ENCODE measurements at regions not wholly inside any gene's neighbourhood (a gene's known extent, or its start where the extent isn't known, plus 50 kb on each side); places are given as distances from the start of the nearest gene placed in this dataset.

GRCh38 chr2:240350696-240351087, 84.8 kb upstream of the GPC1 start:
- Histone ChIP-seq H3K79me2 (ENCODE audit: insufficient read depth, low read length) (no peaks in the 10 kb centered on the region), H2AFZ (ENCODE audit: insufficient read depth, low read depth, low read length, poor library complexity, severe bottlenecking) (no peak overlapping the region), H4K20me1 (ENCODE audit: insufficient read depth, low read length) (no peaks in the 10 kb centered on the region), H3K9me3 (replicated peaks in 1 of 2; ENCODE audit: control insufficient read depth in 1 of 2, insufficient read depth in 1 of 2, low read length in 2 of 2) (peaks cover 8 to 24% of the 10 kb centered on the region in 2 donors), H3K4me2 (replicated peaks; ENCODE audit: extremely low read depth, low read length, poor library complexity, severe bottlenecking) (no peak overlapping the region), H3K36me3 (replicated peaks in 1 of 2; ENCODE audit: control insufficient read depth in 1 of 2, insufficient read depth in 2 of 2, low read length in 2 of 2) (no peaks in the 10 kb centered on the region), H3K4me1 (ENCODE audit: control insufficient read depth in 1 of 2, insufficient read depth in 2 of 2, low read length in 2 of 2) (no peaks in the 10 kb centered on the region), H3K27ac (ENCODE audit: low read depth in 1 of 2, low read length in 2 of 2) (no peak overlapping the region), H3K4me3 (replicated peaks in 1 of 3; ENCODE audit: low read depth in 2 of 3, low read length in 3 of 3) (no peak overlapping the region), H3K9ac (ENCODE audit: insufficient read depth, low read length, poor library complexity, severe bottlenecking) (no peak overlapping the region), H3K27me3 (ENCODE audit: control insufficient read depth in 2 of 2, insufficient read depth in 2 of 2, low read length in 2 of 2) (no peaks in the 10 kb centered on the region)
- H3K27me3 Mint-ChIP-seq (ENCODE audit: low read depth in 3 of 3), result peaks cover 2 to 3% (median 3%) of the 10 kb centered on the region in 3 donors
- no peak overlapping the region for H3K4me3 Mint-ChIP-seq
- no peak for TF ChIP-seq CTCF (IDR thresholded peaks at IDR 0.05)
- DNase-seq, result no peak
- intact Hi-C loops (cut with micrococcal nuclease), result no loop called here
- H3K9me3 Mint-ChIP-seq, result peaks cover 6 to 20% (median 16%) of the 10 kb centered on the region in 7 donors
- no peak overlapping the region for H3K27ac Mint-ChIP-seq
- no peaks in the 10 kb centered on the region for H3K36me3 Mint-ChIP-seq
- H3K4me1 Mint-ChIP-seq, result no peaks in the 10 kb centered on the region
- 87% methylated on average over 11 of the region's 15 CpGs for WGBS (ENCODE audit: insufficient coverage)

GRCh38 chr2:240351088-240351741, 84.2 kb upstream of the GPC1 start:
- peaks cover 3 to 4% (median 4%) of the 10 kb centered on the region in 3 donors for H3K27me3 Mint-ChIP-seq (ENCODE audit: low read depth in 3 of 3)
- no peaks in the 10 kb centered on the region for H3K4me1 Mint-ChIP-seq
- H3K4me3 ChIP-seq (replicated peaks in 1 of 3; ENCODE audit: low read depth in 2 of 3, low read length in 3 of 3), result no peak overlapping the region
- H3K9ac ChIP-seq (ENCODE audit: insufficient read depth, low read length, poor library complexity, severe bottlenecking), result no peak overlapping the region
- H2AFZ ChIP-seq (ENCODE audit: insufficient read depth, low read depth, low read length, poor library complexity, severe bottlenecking), result no peak overlapping the region
- intact Hi-C loops (cut with micrococcal nuclease), result no loop called here
- no peaks in the 10 kb centered on the region for H4K20me1 ChIP-seq (ENCODE audit: insufficient read depth, low read length)
- H3K27me3 ChIP-seq (ENCODE audit: control insufficient read depth in 2 of 2, insufficient read depth in 2 of 2, low read length in 2 of 2), result no peaks in the 10 kb centered on the region
- H3K36me3 Mint-ChIP-seq, result no peaks in the 10 kb centered on the region
- peaks cover 3 to 19% of the 10 kb centered on the region in 2 donors for H3K9me3 ChIP-seq (replicated peaks in 1 of 2; ENCODE audit: control insufficient read depth in 1 of 2, insufficient read depth in 1 of 2, low read length in 2 of 2)
- H3K27ac ChIP-seq (ENCODE audit: low read depth in 1 of 2, low read length in 2 of 2), result no peak overlapping the region
- 66% methylated on average over 23 of the region's 28 CpGs for WGBS (ENCODE audit: insufficient coverage)
- no peak overlapping the region for H3K4me2 ChIP-seq (replicated peaks; ENCODE audit: extremely low read depth, low read length, poor library complexity, severe bottlenecking)
- DNase-seq, result no peak
- no peaks in the 10 kb centered on the region for H3K79me2 ChIP-seq (ENCODE audit: insufficient read depth, low read length)
- H3K27ac Mint-ChIP-seq, result no peak overlapping the region
- no peak for TF ChIP-seq CTCF (IDR thresholded peaks at IDR 0.05)
- H3K36me3 ChIP-seq (replicated peaks in 1 of 2; ENCODE audit: control insufficient read depth in 1 of 2, insufficient read depth in 2 of 2, low read length in 2 of 2), result no peaks in the 10 kb centered on the region
- H3K4me1 ChIP-seq (ENCODE audit: control insufficient read depth in 1 of 2, insufficient read depth in 2 of 2, low read length in 2 of 2), result no peaks in the 10 kb centered on the region
- H3K4me3 Mint-ChIP-seq, result no peak overlapping the region
- peaks cover 6 to 16% (median 14%) of the 10 kb centered on the region in 7 donors for H3K9me3 Mint-ChIP-seq

Data from CD14-positive monocyte (primary cell).